COR-L47 (cell line): ENCODE measurements at regions not wholly inside any gene's neighbourhood (a gene's known extent, or its start where the extent isn't known, plus 50 kb on each side); places are given as distances from the start of the nearest gene placed in this dataset.
A peak's percentile ranks its signal among the peaks of the same experiment; 100 is the strongest.

Source experiments
- DNase-seq: peaks from one replicate; lab custom pipeline; 2025; lab: John Stamatoyannopoulos, UW

DNA sequence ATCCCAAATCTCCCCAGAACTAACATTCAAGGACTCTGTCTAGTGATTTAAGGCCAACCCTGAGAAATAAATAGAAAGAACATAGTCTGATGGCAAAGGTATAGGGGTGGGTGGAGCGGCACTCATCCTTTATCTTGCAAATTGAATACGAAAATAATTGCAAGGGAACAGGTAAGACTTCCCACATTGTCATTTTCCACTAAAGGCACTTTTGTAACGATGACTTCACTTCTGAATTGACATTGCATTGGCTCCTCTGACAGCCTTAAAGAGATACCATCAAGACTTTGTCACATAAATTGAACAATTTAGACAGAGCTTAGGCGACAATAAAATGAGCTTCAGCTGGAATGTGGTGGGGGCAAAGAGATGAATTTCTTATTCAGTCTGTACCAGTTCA lies 75.3 kb upstream of the PLCL2 start:
- DNase-seq = no peak

DNA sequence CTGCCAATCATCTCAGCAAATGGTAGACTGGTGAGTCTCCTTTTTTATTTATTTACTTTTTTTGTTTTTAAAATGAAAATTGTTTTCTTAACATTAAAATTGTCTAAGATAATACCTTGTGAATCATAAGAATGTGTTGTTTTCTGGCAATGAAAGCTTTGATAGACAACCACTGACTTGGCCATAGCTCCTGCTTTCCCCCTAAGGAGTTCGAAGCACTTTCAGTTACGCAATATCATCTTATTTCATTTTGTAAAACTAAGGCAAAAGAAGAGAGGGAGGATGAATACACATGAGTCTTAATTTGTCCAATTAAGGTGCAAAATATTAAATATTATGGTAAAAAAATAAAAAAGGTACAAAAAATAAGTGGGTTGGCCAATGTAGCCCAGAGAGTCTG lies 74.8 kb upstream of the PLCL2 start:
- no peak for DNase-seq

DNA sequence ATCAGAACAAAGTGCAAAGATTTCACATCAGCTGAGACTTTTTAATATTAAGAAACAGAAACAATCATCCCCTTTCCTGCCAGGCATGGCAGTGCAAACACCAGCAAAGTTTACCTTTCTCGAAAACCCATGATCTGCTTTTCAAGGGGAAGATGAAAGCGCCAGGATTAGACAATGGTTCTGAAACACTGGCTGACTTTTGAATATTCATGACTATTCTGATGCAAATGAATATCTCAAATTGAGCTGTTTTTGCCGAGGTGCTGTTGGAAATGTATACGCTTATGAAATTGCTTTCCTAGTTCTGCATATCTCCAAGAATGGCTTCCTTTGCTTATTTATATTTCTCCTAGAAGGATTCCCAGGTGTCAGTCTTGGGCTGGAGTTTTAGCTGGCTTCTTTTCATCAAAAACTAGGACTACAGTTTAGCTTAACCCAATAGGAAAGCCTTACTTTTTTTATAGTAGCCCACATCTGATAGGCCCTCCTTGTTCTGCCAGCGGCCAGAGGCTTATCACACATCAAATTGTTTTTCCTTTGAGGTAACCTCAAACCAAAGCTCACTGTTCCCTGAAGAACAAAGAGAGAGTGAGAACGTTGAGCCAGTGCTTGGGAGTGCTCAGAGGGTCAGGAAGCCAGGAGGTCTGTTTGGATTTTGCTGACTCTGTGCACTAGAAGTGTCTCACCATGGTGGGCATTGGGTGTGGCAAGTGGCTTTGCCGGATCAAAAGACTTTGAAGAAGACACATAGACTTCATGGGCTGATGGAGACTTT lies 74.0 kb upstream of the PLCL2 start:
- DNase-seq = no peak

DNA sequence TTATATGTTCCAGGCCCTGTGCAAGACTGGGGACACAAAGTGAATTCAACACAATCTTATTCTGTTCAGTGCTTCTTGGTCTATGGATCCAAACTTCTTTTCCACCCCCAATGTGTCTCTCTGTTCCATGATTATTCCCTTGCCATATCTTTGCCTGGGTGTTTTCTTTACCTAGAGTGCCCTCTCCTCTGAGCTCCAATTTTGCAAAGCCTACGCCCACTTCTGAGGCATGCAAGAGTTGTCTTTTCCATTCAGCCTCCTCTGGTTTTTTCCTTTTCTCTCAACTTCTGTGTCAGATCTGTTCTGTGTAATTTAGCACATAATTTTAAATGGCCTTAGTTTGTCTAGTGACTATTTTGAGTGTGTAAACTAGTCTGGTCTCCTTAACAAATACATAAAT lies 72.8 kb upstream of the PLCL2 start:
- DNase-seq = no peak

DNA sequence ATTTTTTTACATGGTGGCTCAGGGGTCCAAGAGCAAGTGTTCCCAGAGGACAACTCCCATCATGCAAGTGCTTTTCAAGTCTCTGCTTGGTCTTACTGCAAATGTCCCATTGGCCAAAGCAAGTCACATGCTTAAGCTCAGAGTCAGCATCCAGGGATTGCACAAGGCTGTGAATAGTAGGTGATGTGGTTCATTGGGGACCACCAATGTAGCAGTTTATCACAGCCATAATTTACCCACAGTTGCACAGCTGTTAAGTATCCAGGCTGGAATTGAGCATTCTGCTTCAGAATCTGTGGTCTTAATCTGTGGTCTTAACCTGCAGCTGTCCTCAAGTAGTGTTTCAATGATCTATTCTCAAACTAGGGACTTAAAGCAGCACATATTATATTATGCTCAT lies 71.4 kb upstream of the PLCL2 start:
- no peak for DNase-seq

GRCh38 chr3:16816048-16816780 lies 68.5 kb upstream of the PLCL2 start:
- DNase-seq = no peak

DNA sequence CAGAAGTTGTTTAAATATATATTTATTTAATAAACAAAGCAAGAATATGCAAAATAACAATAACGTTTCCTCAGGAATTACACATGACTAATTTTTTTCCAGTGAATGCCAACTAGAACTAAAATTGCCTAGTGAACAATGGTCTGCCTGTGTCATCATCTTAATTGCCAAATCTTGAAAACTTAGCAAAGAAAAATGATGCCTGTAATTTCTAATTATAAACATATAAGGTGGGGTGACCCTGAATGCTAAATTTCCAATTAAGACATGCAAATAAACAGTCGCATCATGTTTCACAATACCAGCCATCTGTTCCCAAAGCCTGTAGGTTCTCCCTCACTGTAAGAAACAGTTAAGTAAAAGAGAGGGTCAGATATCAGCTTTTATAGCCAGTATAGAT lies 67.6 kb upstream of the PLCL2 start:
- DNase-seq = peak; percentile 18

- DNase-seq = no peak
Observed at GRCh38 chr3:16818194-16818593, 66.6 kb upstream of the PLCL2 start.

- DNase-seq = no peak
Observed at GRCh38 chr3:16818945-16819344, 65.8 kb upstream of the PLCL2 start.

DNA sequence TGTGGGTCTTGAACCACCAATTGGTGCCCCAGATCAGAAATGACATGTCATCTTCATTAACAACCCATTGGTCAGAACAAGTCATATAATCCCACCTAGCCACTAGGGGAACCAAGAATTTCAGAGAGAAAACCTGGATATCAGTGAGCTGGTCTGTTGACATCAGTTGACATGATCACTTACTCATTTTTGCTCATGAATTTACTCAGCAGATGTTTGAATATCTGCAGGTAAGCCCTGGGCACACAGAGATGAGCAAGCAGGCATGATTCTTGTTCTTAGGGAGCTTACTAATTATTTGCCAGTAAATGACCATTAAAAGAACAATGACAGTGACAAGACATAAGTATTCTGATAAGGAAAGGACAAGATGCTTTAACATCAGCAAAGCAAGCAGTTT lies 64.3 kb upstream of the PLCL2 start:
- DNase-seq = no peak

DNA sequence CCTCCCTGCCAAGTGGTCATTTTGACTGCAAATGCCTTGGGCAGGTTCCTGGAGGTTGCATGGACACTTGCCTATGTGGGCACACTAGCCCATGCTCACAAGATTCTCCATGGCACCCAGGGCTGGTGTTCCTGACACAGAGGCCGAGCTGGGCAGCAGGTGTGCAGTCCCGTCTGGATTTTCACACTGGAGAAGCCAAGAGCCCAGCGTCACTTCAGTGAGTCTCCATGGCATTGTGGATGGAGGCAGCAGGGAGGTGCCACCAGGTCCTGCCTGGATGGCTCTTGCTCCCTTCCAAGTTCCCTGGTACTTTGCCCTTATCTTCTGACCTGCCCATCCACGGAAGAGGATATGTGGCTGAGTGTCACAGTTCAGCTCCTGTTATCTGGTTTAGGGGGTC lies 63.7 kb upstream of the PLCL2 start:
- no peak for DNase-seq

GRCh38 chr3:16824081-16824696 lies 60.6 kb upstream of the PLCL2 start:
- DNase-seq = no peak

- no peak for DNase-seq
Observed at GRCh38 chr3:16825617-16826204, 59.0 kb upstream of the PLCL2 start.

- DNase-seq = no peak
Observed at GRCh38 chr3:16828815-16829214, 55.9 kb upstream of the PLCL2 start.

- DNase-seq = no peak
Observed at GRCh38 chr3:16831846-16832245, 52.9 kb upstream of the PLCL2 start.

- DNase-seq = no peak
Observed at GRCh38 chr3:16834214-16834613, 50.5 kb upstream of the PLCL2 start.

GRCh38 chr3:16834753-16835152 lies 50.0 kb upstream of the PLCL2 start:
- DNase-seq = no peak
